GM18858 (cell line): ENCODE measurements at regions not wholly inside any gene's neighbourhood (a gene's known extent, or its start where the extent isn't known, plus 50 kb on each side); places are given as distances from the start of the nearest gene placed in this dataset.
A peak's percentile ranks its signal among the peaks of the same experiment; 100 is the strongest.

Experiments used
- ATAC-seq: cut with Tn5 transposase; IDR thresholded peaks from one replicate; pipeline ENCODE4 v1.9.1; 2021; ENCODE audit not compliant: unreplicated experiment

DNA sequence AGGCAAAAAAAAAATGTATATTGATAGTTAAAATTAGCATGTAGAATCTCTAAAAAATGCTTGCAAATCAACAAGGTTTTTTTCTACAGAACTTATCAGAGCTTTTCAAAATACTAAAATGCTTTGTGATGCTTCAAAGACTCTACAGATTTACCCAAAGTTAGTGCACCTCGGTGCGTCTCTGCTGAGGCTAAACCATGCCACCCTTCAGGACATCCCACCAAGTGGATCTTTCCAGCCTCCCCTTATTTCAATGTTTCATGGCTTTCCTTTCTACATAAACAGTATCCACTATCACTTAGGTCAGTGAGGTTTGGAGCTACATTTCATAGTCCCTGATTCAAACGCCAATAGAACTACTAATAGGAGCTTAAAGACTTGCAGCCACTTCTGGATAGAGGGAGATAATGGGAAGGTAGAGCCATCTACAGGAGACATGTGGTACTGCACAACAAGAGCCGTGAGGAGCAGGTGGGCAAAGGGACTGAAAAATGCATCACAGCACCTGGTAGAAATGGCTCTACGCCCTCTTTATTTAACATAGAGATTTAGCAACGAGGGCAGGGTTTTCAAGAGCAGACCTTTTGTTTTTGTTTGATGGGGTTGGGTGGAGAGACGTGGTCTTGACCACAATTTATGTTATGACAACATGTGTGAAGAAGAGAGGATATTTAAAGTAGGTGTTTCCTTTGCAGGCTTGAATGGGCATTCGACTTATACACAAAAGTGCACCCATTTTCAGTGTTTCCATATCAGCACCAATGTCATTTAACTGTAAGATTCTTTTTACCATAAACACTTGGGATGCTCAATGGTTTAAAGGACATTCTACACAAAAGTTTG lies 56.1 kb upstream of the SLC35G4 start:
- peak; percentile 68 for ATAC-seq

DNA sequence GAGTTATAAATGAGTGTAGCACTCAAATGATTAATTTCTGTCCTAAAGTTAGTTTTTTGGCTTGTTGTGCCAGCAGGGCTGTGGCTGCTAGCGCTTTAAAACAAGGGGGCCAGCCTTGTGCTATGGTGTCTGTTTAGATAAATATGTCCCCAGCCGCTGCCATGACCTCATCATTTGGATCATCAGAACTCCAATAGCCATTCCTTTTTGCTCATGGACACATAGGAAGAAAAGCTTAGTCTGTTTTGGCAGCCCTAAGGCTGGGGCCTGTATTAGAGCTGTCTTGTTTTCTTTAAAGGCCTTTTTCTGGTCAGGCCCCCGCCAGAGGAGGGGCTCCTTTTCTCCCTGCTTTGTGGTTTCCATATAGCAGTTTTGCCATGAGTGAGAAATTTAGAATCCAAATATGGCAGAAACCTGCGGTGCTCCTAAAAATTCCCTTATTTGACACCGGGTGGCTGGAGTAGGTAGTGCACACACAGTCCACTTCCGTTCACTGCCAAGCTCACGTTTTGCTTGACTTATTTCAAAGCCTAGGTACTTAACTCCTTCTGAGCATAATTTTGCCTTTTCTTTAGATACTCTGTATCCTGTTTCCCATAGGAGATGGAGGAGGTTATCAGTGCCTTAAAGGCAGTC lies 60.4 kb upstream of the SLC35G4 start:
- ATAC-seq, result no peak

DNA sequence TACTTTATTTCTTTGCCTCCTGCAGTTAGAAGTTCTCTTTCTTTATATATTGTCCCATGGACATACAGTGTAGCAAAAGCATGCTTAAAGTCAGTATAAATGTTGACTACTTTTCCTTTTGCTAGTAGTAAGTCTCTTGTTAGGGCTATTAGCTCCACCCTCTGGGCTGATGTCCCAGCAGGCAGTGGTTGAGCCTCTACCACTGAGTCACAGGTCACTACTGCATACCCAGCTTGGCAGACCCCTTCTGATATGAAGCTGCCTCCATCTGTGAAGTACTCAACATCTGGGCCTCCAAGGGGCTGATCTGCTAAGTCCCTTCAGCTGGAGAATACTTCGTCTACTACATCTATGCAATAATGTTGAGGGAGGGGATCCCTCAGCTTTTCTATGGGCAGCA lies 61.0 kb upstream of the SLC35G4 start:
- no peak for ATAC-seq

DNA sequence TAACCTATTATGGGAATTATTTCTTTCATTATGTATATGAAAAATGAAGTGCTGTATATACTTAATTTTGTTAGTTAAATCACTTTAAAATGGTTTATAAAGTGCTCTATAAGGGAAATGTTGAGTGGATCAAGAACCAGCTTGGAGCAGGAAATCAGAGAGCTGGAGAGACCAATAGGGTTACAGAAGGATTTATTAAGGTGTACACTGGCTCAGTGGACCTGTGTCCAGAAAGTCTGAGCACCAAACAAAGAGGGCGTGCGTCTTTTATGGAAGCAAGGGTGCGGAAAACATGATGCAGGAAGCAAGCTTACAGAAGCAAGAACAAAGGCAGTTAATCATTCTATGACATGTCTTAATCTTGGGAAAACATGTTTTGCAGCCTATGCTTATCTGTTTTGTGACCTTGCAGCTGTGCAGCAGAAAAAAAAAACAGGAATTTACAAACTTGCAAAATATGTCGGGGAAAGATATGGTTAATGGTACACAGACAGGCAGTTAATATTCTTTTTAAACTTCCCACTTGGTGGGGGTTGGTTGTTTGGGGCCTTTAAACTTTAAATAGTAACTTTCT lies 65.2 kb upstream of the SLC35G4 start:
- no peak for ATAC-seq

DNA sequence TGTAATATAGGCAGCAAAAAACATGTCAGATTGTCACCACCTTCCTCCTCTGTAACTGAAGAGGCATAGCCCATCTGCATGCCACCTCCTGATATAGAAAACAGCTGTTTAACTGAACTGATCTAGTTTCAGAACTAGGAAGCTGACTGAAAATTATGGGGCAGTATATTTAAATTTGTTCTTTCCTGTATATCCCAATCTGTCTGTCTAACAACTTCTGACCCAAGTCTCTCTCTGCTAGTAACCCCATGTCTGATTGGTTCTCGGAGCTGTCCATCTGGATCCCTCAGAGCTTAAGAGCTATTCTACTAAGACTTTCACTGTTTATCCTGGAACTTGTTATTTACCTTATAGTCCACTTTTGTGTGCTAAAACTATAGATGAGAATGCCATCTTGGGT lies 68.2 kb upstream of the SLC35G4 start:
- no peak for ATAC-seq

DNA sequence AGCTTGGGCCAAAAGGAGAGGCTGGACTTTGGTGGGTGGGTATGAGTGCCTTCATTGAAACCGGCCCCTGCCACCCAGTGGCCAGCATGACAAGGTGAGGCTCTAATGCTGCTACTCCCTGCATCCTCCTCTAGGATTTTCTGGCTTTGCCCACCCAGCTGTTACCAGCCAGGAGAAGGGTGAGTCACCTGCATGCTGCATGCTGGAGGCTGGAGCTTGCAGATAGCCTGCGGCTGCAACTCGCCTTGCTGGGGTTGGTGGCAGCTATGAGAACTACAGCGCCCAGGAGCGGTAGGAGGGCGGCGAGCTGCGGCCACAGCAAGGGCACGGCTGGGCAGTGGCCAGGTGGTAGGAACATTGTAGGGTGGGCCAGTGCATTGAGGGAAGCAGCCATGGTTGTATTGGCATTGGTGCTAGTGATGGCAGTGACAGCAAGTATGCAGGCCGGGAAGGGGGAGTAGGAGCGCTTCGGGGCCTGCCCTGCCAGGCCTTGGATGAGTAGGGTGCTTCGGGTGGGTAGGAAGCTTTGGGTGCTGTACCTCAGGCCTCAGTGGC lies 75.4 kb upstream of the SLC35G4 start:
- ATAC-seq, result no peak

DNA sequence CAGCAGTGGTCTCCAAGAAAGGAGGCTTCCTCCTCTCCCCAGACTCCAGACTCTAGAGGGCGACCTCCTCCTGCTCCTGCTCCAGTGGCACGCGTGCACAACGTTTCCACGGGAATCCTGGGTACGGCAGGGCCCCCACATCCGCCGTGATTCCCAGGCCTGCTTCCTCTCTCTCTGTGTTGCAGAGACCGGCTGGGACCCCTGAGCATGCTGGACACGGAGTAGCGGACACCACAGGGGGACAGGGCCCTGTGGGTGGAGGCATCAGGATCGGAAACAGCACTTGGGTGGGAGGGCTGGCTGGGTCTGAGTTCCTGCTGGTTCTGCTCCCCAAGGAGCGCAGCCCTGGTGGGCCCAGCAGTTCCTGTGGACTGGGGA lies 75.9 kb upstream of the SLC35G4 start:
- ATAC-seq, result no peak

DNA sequence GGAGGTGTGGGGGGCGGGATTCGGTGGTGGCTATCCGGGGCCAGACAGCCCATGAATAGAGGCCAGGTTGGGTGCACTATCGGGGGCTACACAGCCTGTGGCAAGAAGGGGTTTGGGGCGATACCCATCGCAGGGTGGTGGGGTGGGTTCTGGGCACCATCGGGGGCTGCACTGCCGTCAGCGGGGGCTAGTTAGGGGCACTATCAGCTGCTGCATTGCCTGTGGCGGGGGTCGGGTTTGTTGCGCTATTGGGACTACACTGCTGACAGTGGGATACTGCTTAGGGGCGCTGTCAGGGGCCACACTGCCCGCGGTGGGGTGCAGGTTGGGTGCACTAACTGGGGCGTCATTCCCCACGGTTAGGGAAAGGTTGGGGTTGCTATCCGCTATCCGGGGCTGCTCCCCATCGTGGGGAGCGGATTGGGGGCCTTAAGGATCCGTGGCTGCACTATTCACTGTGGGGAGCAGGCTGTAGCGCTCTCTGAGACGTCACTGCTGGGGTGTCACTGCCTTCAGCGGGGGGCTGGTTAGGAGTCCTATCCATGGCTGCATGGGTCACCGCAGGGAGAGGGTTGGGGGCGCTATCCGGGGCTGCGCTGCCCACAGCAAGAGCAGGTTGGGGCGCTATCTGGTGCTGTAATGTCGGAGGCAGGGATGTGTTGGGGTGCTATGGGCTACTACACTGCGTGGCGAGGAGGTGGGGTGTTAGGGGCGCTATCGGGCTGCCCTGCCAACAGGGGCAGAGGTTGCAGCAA lies 76.5 kb upstream of the SLC35G4 start:
- no peak for ATAC-seq

DNA sequence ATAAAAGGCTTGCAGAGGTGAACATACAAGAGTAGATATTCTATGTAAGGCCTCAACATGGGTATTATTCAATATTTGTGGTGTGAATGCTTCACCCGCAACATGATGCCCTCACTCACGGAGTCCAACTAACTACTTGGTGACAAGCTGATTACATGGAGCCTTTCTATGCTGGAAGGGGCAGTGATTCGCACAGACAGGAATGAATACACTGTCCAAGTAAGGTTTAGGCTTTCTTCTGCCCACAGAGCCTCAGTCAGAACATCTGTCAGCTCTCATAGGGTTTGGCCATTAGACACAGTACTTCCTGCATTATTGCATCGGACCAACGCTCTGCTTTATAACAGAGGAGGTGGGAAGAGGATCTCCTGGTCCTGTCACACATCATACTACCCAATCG lies 80.3 kb upstream of the SLC35G4 start:
- no peak for ATAC-seq

DNA sequence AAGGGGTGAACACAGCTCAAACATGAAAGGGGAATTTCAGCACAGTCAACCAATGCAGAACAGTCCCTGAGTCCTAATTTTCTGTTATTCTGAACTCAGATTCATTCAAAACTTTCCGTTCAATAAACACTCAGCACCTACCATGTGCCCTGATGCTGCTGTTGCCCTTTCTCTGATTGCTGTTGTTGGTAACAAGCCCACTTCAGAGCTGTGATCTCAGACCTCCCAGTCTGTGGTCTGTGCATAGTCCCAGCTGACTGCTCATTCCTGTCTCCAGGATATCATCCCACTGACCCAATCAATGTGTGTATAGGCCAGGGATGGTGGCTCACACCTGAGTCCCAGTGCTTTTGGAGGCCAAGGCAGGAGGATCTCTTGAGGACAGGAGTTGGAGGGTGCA lies 82.7 kb upstream of the SLC35G4 start:
- ATAC-seq, result no peak

DNA sequence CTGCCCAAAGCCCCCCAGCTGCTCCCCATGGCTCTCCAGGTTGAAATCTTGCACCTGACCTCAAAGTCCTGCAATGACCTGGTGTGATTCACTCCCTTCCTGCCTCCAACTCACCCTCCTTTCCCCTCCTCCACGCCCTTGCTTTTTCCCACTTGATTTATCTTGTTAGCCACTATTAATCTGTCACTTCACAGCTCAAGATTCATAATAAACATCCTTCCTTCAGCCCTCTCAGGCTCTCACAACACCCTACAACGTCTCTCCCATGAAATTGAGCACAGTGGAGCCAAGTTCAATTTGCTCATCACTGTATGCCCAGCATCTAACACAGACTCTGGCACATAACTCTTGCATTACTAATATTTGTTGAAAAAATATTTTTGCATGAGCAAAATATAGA lies 85.6 kb upstream of the SLC35G4 start:
- ATAC-seq, result no peak

DNA sequence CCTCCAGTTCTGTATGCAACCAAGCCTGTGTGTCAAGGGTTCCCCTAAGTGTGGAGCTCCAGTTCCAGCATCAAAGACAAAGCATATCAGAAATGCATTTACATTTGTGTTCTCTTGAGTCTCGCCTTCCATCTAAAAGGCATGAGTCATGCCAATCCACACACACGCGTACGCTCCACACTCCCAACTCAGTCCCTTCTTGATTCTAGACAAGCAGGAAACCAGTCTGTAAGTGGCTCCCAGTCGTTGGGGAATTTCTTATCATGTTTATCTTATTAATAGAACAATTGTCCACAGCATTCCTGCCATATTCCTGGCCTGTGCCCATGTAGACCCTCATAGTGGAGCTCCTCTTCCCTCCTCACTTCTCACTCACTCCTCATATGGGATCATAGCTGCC lies 86.4 kb upstream of the SLC35G4 start:
- ATAC-seq, result no peak

DNA sequence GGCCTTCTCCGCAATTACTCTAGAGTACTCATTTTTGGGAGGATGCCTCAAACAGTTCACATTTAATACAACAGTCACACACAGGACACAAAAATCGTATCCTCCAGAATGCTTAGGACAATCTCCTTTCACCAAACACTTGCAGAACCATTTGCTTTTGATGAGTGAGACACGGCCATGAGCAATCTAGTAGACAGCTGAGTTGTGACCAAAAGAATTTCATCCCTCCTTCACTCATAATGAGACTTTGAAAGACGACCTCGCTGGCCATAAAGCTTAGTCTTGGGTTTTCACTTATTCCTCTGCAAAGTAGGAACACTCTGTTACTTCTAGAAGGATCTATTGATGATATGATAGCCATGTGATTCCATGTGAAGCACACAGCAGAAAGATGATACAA lies 87.5 kb upstream of the SLC35G4 start:
- no peak for ATAC-seq

DNA sequence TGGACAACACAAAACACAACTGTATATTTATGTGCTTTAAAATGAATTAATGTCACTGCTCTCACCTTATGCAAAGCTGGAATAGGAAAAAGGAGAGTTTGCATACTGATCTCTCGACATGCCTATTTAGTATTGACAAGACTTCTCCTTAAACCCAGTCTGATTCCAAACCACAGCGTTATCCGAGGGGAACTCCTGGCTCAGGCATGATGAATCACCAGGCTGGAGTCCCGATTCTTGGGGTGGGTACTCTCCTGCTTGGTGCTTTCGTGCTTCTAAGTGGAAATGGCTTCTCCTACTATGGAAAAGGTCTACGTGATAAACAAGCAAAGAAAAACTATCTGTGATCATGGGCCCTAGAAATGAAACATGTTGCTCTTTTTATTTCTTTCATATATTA lies 88.9 kb upstream of the SLC35G4 start:
- no peak for ATAC-seq

DNA sequence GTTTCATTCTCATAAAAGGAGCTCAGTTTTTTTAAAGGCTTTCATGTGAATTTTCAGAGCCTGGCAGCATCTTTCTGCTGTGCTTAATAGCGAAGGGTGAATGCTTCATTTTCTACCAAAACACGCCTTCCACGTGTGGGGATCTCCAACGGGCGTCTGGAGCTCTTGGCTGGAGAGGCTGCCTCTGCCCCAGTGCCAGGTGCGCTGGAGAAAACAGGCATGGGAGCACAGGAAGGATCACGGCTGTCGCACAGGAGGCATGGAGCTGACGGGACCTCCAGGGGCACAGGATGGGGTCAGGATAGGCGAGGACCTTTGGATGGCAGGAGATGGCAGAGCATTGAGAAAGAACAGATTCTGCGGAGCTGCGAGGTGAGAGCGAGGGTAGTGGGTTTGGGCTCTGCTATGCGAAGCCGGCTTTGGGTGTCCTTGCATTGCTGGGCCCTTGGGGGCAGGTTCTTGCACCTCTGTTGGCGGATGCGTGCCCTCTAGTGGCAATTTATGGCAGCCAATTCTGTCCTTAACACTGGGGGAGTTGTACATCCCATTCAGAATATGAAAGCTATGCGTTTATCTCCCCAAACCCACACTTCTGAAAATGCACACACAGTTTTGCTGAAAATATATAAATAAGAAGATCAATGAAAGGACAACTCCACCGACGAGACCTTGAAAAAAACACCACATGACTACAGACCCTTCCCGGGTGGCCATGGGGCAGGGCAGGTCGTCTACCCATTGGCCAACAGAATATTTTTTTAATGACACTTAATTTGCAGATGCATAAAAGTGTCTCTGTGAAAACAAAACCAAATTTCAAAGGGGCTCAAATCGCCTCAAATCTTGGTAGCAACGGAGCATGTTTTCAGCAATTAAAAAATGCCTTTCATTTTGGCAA lies 90.4 kb upstream of the SLC35G4 start:
- no peak for ATAC-seq

DNA sequence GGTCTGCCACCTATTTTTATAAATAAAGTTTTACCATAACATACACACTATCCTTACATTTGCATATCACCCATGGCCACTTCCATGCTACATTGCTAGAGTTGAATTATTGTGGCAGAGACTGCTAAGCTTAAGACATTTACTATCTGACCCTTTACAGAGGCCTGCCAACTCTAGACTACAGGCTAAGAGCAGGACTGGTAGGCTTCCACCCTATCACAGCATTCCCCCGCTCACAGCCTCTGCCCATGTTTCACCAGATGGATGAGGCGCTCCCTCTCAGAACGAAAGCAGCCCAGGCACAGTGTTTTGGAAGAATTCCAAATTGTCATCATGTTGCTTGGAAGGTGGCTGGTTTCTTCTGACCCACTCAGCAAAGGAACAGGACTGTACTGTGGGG lies 91.7 kb upstream of the SLC35G4 start:
- no peak for ATAC-seq

DNA sequence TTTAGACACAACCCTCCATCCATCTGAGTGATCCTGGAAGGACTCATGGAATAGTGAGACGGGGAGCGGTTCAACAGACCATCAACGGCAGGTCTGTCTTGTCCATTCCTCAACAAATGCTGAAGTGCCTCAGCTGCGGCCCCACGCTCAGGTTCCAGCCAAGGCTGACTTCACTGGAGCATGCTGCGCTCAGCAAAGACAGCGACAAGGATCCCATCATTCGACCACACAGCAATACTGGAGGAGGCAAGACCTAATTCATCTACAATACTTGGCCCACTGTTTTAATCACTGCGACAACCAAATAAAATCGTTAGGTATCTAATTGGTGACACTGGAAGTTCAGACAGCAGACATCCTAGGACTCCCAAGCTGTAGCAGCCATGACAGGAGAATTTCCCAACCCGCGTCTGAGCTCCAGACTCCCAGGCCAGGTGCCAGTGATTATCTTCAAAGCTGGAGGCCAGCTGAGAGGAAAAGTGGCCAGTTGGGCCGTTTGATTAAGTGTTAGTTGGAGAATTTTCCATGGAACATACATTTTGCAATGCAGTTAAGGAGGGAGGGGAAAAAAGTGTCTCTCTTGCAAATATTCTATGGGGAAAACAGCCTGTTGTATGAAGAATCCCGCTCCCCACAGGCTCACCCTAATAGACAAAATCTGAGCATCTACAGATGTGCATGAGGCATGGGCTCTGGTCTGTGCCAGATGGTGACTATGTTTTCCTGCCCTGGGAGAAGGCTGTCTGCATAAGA lies 92.5 kb upstream of the SLC35G4 start:
- no peak for ATAC-seq

DNA sequence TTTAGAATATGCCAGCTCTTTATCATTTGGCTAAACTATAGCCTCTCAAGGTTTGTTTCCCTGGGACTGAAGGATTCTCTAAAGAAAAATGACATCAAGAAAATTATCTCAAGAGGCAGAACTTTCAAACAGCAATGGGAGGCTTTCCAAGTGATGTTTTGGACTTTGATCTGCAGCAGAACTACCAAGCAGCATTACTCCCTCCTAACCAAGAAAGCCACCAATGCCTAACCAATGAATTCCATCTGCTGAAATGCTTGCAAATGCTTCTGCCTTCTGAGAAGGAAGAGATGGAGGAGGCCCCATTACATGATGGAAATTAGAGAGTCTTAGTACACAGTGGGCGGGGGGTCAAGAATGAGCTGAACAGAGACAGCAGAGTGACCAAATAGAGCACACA lies 95.1 kb upstream of the SLC35G4 start:
- ATAC-seq, result no peak

DNA sequence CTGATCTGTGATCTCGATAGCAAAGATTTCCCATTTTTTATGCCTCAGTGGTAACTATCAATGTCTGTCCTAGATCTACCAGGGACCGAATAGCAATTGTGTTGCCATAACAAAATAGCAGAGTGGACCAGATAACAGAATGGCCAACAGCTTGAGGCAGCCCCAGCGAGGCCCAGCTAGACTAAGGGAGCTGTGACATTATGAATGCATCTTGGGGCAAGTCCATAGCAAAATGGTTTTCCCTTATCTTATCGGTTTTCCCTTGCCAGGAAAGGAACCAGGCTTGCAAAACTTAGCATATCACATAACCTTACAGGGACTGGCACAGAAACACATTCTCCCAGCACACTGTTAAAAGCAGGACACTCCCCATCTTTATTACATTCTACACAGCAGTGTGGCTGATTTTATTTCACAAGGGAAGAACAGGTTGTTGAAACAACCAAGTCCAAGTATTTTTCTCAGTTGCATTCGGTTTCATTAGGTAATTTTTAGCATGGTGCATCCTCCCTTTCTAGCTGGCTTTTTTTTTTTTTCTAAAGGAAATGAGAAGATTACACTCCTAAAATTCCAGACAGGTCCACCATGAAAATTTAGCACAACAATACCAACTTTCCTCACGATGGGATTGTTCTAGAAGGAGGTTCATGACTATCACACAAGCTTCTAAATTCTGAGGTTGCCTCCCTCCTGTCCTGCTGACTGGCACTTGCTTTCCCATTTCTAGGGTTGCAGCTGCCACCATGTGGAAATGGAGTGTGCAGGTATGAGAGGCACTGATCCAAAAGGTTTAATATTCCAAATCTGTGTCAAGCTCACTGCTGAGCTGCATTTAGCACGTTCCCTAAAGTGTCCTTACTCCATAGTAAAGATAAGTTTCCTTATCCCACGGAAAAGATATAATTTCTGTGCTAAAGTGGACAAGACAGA lies 97.0 kb upstream of the SLC35G4 start:
- ATAC-seq, result no peak
